K562 (cell line): ENCODE measurements at regions not wholly inside any gene's neighbourhood (a gene's known extent, or its start where the extent isn't known, plus 50 kb on each side); places are given as distances from the start of the nearest gene placed in this dataset.

Experiments used
- ATF4 ChIP-seq: fragments of 450-650 bp; formaldehyde crosslinking; IDR thresholded peaks from 2 replicates; pipeline ENCODE4 v1.4.0; 2022; ENCODE audit warnings: mild to moderate bottlenecking, moderate library complexity
- GATAD2B ChIP-seq: fragments of 450-650 bp; IDR thresholded peaks from 2 replicates; pipeline ENCODE4 v1.6.1; 2017; ENCODE audit warnings: mild to moderate bottlenecking, borderline replicate concordance
- GTF2F1 ChIP-seq: IDR thresholded peaks from 2 replicates; pipeline ENCODE4 v1.6.1; 2011; ENCODE audit warnings: low read depth, low read length, improper control_type of control experiment
- KAT2B ChIP-seq: IDR thresholded peaks from one replicate; pipeline ENCODE4 v1.6.1; 2012; ENCODE audit warnings: low read depth, mild to moderate bottlenecking, control low read depth, inconsistent platforms, low read length, moderate library complexity
- KDM1A ChIP-seq, 2 experiments: fragments of 450-650 bp; IDR thresholded peaks; 2 replicates each; pipeline ENCODE4 v1.6.1; 2016; ENCODE audit warnings: mild to moderate bottlenecking in 2 of 2
- KLF10 ChIP-seq: fragments of 250-450 bp; sonication (Bioruptor Pico); IDR thresholded peaks from 2 replicates; pipeline ENCODE4 v1.6.1; 2021; ENCODE audit warnings: matching md5 sums
- KLF13 ChIP-seq: fragments of 450-650 bp; IDR thresholded peaks from 2 replicates; pipeline ENCODE4 v1.6.1; 2016; ENCODE audit warnings: missing genetic modification characterization, low read depth, mild to moderate bottlenecking, missing compliant biosample characterization, moderate library complexity, borderline replicate concordance
- KLF16 ChIP-seq: IDR thresholded peaks from 2 replicates; pipeline ENCODE4 v1.6.1; 2016; ENCODE audit warnings: antibody characterized with exemption
- MEF2D ChIP-seq: conservative IDR thresholded peaks from 2 replicates; pipeline ENCODE4 v1.6.1; 2016; ENCODE audit warnings: low read depth, missing genetic modification characterization, missing compliant biosample characterization
- NFATC3 ChIP-seq: fragments of 450-650 bp; IDR thresholded peaks from 2 replicates; pipeline ENCODE4 v1.6.1; 2017; ENCODE audit warnings: mild to moderate bottlenecking
- NFYB ChIP-seq: IDR thresholded peaks from 2 replicates; pipeline ENCODE4 v1.6.1; 2011; ENCODE audit warnings: mild to moderate bottlenecking, moderate library complexity; ENCODE audit not compliant: insufficient read length; ENCODE audit errors: extremely low read depth
- PKNOX1 ChIP-seq: fragments of 450-650 bp; IDR thresholded peaks from 2 replicates; pipeline ENCODE4 v1.6.1; 2016
- POLR2B ChIP-seq: fragments of 450-650 bp; IDR thresholded peaks from 2 replicates; pipeline ENCODE4 v1.6.1; 2018; ENCODE audit warnings: low read depth; ENCODE audit not compliant: partially characterized antibody
- RBM25 ChIP-seq: fragments of 200-400 bp; formaldehyde crosslinking; IDR thresholded peaks from 2 replicates; pipeline ENCODE4 v1.6.1; 2018; ENCODE audit warnings: low read length, low read depth, moderate library complexity; ENCODE audit not compliant: severe bottlenecking
- RUNX1 ChIP-seq: sonication (generic); IDR thresholded peaks from 2 replicates; pipeline ENCODE4 v1.6.1; 2016; ENCODE audit warnings: antibody characterized with exemption, low read depth
- SMARCA4 ChIP-seq: fragments of 450-650 bp; IDR thresholded peaks from 2 replicates; pipeline ENCODE4 v1.6.1; 2016
- THRAP3 ChIP-seq: fragments of 450-650 bp; IDR thresholded peaks from 2 replicates; pipeline ENCODE4 v1.6.1; 2016; ENCODE audit warnings: mild to moderate bottlenecking, inconsistent platforms, borderline replicate concordance
- TRIM25 ChIP-seq: fragments of 450-650 bp; IDR thresholded peaks from 2 replicates; pipeline ENCODE4 v1.7.0; 2016; ENCODE audit warnings: borderline replicate concordance
- TSC22D4 ChIP-seq: fragments of 450-650 bp; IDR thresholded peaks from 2 replicates; pipeline ENCODE4 v1.6.1; 2016; ENCODE audit warnings: missing genetic modification characterization, missing biosample characterization, control low read depth
- VEZF1 ChIP-seq: fragments of 200-800 bp; sonication (Bioruptor generic); IDR thresholded peaks from 2 replicates; pipeline ENCODE4 v1.6.1; 2017; ENCODE audit warnings: missing genetic modification characterization, missing compliant biosample characterization
- XRCC4 ChIP-seq: IDR thresholded peaks from one replicate; pipeline ENCODE4 v1.6.1; 2011; ENCODE audit not compliant: insufficient read depth, insufficient read length; ENCODE audit errors: extremely low read depth
- ZBTB1 ChIP-seq: sonication (generic); formaldehyde crosslinking; IDR thresholded peaks from 2 replicates; pipeline ENCODE4 v1.8.1; 2023; ENCODE audit warnings: missing genetic modification reagents, low read depth, mild to moderate bottlenecking, borderline replicate concordance
- ZNF224 ChIP-seq: sonication (generic); formaldehyde crosslinking; IDR thresholded peaks from 2 replicates; pipeline ENCODE4 v1.8.0; 2022; ENCODE audit warnings: mild to moderate bottlenecking, missing genetic modification reagents
- ZNF282 ChIP-seq: sonication (generic); formaldehyde crosslinking; IDR thresholded peaks from 2 replicates; pipeline ENCODE4 v1.8.1; 2023; ENCODE audit warnings: missing genetic modification reagents

DNA sequence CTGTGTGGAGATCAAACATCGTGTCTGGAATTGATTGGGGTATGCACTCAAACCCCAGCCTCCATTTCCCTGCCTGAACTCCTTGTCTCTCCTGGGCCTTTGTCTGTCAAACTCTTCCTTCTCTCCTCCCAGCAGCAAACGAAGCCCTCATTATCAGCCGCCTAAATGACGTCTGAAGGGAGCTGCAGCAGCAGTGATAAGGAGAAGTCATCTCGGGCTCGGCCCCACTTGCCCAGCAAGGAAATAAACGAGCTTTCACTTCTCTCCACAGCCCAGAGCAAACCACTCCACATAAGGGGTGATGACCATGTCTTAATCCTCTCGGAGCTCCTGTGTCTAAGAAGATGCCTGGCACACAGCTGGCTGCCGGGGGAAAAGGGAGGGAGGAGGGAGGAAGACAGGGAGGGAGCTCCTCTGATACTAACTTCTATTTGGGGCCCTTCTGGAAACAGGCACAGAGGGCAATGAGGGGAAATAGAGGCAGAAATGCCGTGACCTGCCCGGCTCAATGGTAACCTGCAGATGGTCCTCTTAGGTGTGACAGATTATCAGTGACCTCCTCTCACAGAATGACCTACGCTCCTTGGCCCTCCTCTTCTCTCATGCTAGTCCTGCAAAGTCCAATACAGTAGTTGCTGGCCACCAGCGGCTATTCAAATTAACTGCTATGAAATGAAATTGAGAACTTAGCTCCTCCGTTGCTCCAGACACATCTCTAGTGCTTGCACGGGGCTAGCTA lies 100.4 kb downstream of the PXDC1 start (continued):
- TF ChIP-seq PKNOX1: peak; percentile 92
- 0 out of 2 replicates have a peak, but pooled peaks have one; percentile 65 for TF ChIP-seq NFATC3
- no peak for TF ChIP-seq POLR2B
- TF ChIP-seq KLF10 (CRISPR knock-in tag): no peak
- TF ChIP-seq TRIM25: no peak
- TF ChIP-seq ATF4 (CRISPR knock-in tag): no peak
- no peak for TF ChIP-seq ZBTB1
- TF ChIP-seq KDM1A (IDR thresholded peaks at IDR 0.05): peak; percentile 21 to 70; a peak in 2 of 4 replicates
- TF ChIP-seq RBM25: no peak
- no peak for TF ChIP-seq NFYB
- TF ChIP-seq KLF16: peak; percentile 83; the same call in 1 of the 2 replicates
- TF ChIP-seq ZNF282: no peak
- TF ChIP-seq TSC22D4 (tag): no peak
- TF ChIP-seq MEF2D: peak; percentile 63; the same call in 1 of the 2 replicates
- TF ChIP-seq GTF2F1: no peak
- peak; percentile 92 for TF ChIP-seq VEZF1 (CRISPR knock-in tag)
- TF ChIP-seq KLF13 (tag): no peak
- no peak for TF ChIP-seq THRAP3
- TF ChIP-seq ZNF224 (CRISPR knock-in tag): no peak
- TF ChIP-seq KAT2B: no peak
- TF ChIP-seq RUNX1: peak; percentile 65; the same call in 1 of the 2 replicates
- TF ChIP-seq GATAD2B: no peak; the same call in none of the 2 replicates
- TF ChIP-seq XRCC4: no peak
- TF ChIP-seq SMARCA4: peak; percentile 98
